ENCODE measurements at regions not wholly inside any gene's neighbourhood (a gene's known extent, or its start where the extent isn't known, plus 50 kb on each side); places are given as distances from the start of the nearest gene placed in this dataset.

DNA sequence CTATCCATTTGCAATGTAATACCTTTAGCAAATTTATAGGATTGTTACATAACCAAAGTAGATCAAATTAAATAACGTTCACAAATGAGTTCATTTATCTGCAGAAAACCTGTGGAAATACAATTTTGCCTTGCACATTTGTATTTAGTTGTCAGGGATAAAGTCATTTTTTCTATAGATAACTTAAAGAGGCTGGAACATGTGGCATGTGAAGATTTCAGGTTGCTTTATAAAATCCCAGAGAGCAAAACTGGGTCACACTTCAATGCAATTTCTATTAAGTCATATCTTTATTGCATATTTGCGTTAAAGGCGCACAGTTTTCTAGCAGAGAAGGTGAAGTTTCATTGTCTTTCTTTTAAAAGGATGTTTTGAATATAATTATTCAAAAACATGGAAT, 342.4 kb downstream of the USP25 start:
- TF ChIP-seq, protein P1, sequence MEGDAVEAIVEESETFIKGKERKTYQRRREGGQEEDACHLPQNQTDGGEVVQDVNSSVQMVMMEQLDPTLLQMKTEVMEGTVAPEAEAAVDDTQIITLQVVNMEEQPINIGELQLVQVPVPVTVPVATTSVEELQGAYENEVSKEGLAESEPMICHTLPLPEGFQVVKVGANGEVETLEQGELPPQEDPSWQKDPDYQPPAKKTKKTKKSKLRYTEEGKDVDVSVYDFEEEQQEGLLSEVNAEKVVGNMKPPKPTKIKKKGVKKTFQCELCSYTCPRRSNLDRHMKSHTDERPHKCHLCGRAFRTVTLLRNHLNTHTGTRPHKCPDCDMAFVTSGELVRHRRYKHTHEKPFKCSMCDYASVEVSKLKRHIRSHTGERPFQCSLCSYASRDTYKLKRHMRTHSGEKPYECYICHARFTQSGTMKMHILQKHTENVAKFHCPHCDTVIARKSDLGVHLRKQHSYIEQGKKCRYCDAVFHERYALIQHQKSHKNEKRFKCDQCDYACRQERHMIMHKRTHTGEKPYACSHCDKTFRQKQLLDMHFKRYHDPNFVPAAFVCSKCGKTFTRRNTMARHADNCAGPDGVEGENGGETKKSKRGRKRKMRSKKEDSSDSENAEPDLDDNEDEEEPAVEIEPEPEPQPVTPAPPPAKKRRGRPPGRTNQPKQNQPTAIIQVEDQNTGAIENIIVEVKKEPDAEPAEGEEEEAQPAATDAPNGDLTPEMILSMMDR (IDR thresholded peaks at IDR 0.05), result no peak
- no peak for TF ChIP-seq POLR2A (IDR thresholded peaks at IDR 0.05)
- no peak for TF ChIP-seq EP300 (IDR thresholded peaks at IDR 0.05)
